EL (cell line): ENCODE measurements at regions not wholly inside any gene's neighbourhood (a gene's known extent, or its start where the extent isn't known, plus 50 kb on each side); places are given as distances from the start of the nearest gene placed in this dataset.
"Not testable (repeated sequence)": the region's sequence is repeated elsewhere in the genome, so short reads cannot be mapped to it uniquely, and the experiment has no call there.

ENCODE experiments used
- DNase-seq: peaks from one replicate; pipeline ENCODE4 v3.0.0-alpha.2; 2016

DNA sequence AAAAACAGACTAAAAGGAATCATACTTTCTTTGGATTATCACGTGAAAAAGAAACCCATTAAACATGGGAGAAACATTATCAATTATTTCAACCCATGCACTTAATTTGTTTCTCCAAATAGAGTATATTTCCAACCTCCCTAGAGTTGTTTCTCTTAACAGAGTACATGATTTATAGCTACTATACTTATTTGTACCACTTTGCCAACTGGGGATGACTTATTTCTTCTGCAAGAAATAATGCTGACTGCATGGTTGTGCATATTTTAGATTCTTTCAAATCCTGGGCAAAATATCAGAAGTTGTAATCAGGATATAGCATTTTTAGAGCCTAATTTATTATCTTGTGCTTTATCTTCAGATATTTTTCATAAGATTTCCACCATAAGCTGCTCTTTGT lies 629.1 kb upstream of the EYS start:
- DNase-seq: no peak

GRCh38 chr6:66328200-66328599 lies 621.2 kb upstream of the EYS start:
- no peak for DNase-seq

DNA sequence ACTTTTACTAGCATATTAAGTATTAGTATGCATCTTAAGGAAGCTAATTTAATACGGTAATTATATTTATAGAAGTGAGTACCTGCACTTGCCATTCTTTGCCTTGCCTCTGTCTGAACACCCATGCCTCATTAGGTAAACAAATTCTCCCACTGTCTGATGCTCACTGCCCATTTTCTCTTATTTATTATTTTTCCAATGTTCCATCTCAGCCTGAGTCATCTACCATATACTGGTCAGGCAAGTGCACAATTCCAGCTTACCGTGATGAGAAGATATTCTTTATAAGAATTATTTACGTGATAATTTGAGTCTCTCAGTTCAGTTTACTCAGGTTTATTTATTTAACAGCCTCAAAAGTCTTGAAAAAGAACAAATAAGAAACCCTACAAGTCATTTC lies 619.2 kb upstream of the EYS start:
- no peak for DNase-seq

- no peak for DNase-seq
Measured at GRCh38 chr6:66321017-66321416, 614.0 kb upstream of the EYS start.

GRCh38 chr6:66307490-66307889 lies 600.5 kb upstream of the EYS start:
- no peak for DNase-seq

- no peak for DNase-seq
Measured at GRCh38 chr6:66291905-66292304, 584.9 kb upstream of the EYS start.

- no peak for DNase-seq
Measured at GRCh38 chr6:66289889-66290288, 582.9 kb upstream of the EYS start.

DNA sequence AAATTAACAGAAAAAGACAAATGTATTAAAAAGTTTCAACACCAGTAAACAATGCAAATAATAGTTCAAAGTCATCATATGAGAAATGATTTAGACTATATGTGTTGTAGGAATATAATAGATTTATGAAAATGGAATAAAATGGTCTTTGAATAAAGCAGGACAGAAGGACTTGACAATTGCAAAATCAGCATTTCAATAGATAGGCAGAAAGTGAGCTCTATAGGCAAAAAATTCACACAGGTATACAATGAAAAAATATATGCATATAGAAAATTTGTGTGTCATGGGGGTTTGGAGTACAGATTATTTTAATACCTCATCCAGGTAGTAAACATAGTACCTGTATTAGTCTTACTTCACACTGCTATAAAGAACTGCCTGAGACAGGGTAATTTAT lies 571.1 kb upstream of the EYS start:
- no peak for DNase-seq

GRCh38 chr6:66277400-66277799 lies 570.4 kb upstream of the EYS start:
- no peak for DNase-seq

DNA sequence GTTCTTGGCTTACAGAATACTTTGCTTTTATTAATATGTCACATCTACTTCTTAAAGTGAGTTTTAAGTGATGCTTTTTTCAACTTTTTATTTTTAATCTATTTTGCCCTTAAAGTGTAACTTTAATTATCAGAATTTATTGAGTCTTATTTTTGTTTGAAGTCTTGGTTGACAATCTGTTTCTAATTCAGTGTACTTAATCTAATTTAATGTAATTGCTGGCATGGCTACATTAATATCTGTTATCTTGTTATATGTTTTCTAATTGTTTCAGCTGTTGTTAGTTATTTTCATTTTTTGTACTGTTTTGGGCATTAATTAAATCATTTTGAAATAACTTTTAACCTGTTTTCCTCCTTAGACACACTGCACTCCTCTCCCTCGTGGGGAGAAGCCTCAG lies 558.7 kb upstream of the EYS start:
- no peak for DNase-seq

DNA sequence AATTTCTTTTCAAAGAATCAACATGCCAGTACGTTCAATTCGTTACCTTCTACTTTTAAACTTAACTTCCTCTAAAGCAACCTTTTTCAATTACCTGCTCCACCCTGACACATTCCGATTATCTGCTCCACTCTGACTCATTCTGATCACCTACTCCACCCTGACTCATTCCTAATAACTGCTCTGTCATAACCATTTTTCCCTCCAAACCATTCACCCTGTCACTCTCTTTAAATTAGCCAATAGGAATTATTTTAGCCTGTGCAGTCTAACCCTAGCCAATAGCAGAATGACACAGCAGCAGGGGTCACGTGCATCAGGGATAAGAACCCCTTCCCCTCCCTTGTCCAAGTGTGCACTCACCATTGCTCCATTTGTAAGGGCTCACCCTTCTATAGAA lies 557.4 kb upstream of the EYS start:
- DNase-seq: no peak

GRCh38 chr6:66258731-66259487 lies 551.9 kb upstream of the EYS start:
- not testable (repeated sequence) for DNase-seq

GRCh38 chr6:66245231-66245630 lies 538.2 kb upstream of the EYS start:
- no peak for DNase-seq

DNA sequence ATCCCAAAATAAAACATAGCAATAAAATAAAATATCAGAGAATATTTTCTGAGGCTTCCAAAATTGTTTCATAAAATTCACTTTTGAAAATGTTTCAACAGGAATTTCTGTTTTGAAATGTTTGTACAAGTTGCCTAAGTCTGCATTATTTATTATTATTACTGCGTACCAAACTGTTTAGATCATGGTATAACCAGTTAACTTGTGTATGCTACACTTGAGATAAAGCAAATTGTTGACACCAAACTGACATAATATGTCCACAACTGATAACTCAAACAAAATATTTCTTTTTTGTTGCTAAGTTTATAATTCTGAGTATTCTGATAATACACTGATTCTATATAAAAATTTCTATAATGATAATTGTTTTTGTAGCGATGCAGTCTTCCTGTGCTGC lies 531.8 kb upstream of the EYS start:
- no peak for DNase-seq

DNA sequence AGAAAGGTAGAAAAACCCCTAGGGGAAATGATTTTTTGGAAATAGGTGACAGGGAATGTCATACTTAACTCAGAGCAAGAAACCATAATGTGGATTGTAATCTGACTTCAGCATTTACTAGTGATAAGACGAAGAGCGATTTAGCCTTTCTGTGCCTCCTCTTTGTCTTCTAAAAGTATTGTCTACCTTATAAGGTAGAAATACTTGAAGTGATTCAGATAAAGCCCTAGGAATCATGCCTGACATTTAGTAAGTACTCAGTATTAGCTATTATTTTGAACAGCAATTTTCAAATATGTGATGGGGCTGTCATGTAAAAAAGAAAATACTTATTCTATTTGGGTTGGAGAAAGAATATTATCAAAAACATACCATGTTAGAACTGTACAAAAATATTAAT lies 525.9 kb upstream of the EYS start:
- no peak for DNase-seq

GRCh38 chr6:66230591-66230990 lies 523.6 kb upstream of the EYS start:
- no peak for DNase-seq

DNA sequence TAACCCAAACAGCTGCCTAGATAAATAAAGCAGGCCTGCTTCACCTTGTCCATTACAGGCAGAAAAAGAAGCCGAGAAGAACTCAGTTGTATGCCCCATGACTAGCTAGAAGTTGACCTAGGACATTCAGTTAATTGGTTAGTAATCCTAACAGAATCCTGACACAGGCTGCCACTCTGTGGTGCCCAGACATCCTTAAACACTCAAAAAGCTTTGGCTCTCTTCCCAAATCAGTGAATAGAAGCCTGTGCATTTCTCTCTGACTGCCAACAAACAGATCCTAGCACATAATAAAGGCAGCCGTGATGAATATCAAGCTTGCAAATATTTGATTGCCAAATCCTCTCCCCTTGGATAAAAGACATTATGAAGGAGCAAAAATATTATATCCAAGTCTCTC lies 519.1 kb upstream of the EYS start:
- no peak for DNase-seq

- no peak for DNase-seq
Measured at GRCh38 chr6:66210964-66211363, 503.9 kb upstream of the EYS start.

GRCh38 chr6:66200390-66200789 lies 493.4 kb upstream of the EYS start:
- no peak for DNase-seq

DNA sequence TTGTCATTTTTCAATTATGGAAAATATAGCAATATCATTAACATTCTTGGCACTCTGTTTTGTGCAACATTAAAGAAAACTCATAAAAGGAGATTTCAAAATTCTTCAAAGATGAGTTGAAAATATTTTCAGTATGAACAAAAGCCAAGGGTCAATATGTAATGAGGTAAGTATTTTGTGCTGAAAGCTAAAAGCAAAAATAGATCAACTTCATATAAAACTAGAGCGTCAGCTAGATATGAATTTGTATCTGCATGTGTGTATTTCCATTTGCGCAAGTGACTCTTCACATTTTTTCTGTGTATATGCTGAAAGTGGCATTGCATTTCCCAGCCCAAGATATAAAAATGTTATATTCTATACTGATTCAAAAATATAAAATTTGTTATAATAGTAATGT lies 492.1 kb upstream of the EYS start:
- no peak for DNase-seq

DNA sequence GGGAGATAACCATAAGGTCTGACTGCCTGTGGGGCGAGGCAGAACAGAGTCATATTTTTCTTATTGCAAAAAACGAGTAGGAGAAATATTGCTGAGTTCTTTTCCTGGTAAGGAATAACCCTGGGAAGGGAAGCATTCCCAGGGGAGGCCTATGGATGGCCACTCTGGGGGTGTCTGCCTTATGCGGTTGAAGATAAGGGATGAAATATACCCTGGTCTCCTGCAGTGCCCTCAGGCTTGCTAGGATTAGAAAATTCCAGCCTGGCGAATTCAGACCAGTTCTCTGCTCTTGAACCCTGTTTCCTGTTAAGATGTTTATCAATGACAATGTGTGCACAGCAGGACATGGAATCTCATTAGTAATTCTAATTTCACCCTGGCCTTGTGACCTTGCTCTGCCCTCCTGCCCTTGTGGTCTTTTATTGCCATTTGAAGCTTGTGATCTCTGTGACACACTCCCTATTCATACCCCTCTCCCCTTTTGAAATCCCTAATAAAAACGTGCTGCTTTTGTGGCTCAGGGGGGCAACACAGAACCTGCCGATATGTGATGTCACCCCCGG lies 491.1 kb upstream of the EYS start:
- DNase-seq: no peak

GRCh38 chr6:66190858-66191257 lies 483.8 kb upstream of the EYS start:
- no peak for DNase-seq

- DNase-seq: no peak
Measured at GRCh38 chr6:66189915-66190314, 482.9 kb upstream of the EYS start.

GRCh38 chr6:66186756-66187155 lies 479.7 kb upstream of the EYS start:
- DNase-seq: no peak

- DNase-seq: no peak
Measured at GRCh38 chr6:66184091-66184490, 477.1 kb upstream of the EYS start.
